ENCODE measurements at regions not wholly inside any gene's neighbourhood (a gene's known extent, or its start where the extent isn't known, plus 50 kb on each side); places are given as distances from the start of the nearest gene placed in this dataset.

DNA sequence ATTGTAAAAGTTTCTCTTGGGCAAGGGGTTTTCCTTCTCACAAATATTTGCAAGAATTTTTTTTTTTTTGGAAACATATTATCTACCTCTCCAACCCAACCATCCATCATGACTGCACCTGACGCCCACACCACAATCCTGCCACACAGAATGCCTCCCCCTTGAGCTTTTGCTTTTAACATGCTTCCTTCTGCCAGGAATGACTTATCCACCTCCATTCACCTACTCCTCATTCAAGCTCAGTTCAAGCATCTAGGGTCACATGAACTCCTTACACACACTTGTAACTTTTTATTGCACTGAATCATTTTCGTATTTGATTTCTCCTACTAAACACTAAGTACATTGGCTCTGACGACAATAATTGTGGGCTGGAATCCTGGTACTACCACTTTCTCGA, 660.1 kb upstream of the AUTS2 start:
- TF ChIP-seq, protein P1, sequence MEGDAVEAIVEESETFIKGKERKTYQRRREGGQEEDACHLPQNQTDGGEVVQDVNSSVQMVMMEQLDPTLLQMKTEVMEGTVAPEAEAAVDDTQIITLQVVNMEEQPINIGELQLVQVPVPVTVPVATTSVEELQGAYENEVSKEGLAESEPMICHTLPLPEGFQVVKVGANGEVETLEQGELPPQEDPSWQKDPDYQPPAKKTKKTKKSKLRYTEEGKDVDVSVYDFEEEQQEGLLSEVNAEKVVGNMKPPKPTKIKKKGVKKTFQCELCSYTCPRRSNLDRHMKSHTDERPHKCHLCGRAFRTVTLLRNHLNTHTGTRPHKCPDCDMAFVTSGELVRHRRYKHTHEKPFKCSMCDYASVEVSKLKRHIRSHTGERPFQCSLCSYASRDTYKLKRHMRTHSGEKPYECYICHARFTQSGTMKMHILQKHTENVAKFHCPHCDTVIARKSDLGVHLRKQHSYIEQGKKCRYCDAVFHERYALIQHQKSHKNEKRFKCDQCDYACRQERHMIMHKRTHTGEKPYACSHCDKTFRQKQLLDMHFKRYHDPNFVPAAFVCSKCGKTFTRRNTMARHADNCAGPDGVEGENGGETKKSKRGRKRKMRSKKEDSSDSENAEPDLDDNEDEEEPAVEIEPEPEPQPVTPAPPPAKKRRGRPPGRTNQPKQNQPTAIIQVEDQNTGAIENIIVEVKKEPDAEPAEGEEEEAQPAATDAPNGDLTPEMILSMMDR (IDR thresholded peaks at IDR 0.05; ENCODE audit: low read depth, low read length, poor library complexity, severe bottlenecking), result no peak
- no peak for TF ChIP-seq EZH2phosphoT487 (IDR thresholded peaks at IDR 0.05; ENCODE audit: borderline replicate concordance, low read length)

All from DOHH2 (cell line).